ENCODE measurements at regions not wholly inside any gene's neighbourhood (a gene's known extent, or its start where the extent isn't known, plus 50 kb on each side); places are given as distances from the start of the nearest gene placed in this dataset.

DNA sequence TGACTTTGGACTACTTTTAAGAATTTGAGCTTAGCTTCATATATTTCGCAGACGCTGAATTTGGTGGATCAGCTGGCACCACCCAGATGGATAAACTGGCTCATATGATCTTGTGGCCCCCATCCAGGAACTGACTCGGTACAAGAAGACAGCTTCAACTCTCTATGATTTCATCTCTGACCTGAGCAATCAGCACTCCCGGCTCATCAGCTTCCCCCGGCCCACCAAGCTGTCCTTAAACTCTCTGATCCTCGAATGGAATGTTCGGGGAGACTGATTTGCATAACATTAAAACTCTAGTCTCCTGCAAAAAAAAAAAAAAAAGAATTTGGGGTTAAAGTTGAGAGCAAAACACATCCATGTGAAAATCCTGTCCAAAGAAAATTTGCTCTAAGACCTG, 71.4 kb upstream of the IRS2 start:
- no peak for DNase-seq
- 83 to 86% methylated on average over 7 of the region's 7 CpGs for WGBS, 2 donors

DNA sequence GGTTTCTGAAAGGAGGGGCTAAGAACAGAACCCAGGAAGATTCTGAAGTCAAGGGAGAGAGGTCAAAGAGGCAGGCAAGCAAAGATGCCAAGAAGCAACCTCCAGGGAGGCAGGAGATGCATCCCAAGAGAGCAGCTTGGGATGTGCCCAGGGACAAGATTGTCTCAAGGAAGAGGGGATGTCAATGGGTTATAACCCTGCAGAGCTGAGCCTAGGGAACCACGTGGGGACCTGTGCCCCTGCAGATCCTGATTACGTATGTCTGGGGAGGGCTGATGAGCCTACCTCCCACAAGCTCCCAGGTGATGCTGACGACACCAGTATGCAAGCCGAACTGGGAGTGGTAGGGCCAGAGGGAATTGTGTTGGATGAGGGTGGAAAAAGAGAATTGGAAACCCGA, 70.9 kb upstream of the IRS2 start:
- intact Hi-C loops (cut with DNase I): no loop called here
- DNase-seq: no peak
- no peak overlapping the region for H3K4me3 ChIP-seq (replicated peaks in 1 of 3)
- TF ChIP-seq POLR2A (IDR thresholded peaks at IDR 0.05): no peak
- TF ChIP-seq, protein P1, sequence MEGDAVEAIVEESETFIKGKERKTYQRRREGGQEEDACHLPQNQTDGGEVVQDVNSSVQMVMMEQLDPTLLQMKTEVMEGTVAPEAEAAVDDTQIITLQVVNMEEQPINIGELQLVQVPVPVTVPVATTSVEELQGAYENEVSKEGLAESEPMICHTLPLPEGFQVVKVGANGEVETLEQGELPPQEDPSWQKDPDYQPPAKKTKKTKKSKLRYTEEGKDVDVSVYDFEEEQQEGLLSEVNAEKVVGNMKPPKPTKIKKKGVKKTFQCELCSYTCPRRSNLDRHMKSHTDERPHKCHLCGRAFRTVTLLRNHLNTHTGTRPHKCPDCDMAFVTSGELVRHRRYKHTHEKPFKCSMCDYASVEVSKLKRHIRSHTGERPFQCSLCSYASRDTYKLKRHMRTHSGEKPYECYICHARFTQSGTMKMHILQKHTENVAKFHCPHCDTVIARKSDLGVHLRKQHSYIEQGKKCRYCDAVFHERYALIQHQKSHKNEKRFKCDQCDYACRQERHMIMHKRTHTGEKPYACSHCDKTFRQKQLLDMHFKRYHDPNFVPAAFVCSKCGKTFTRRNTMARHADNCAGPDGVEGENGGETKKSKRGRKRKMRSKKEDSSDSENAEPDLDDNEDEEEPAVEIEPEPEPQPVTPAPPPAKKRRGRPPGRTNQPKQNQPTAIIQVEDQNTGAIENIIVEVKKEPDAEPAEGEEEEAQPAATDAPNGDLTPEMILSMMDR (IDR thresholded peaks at IDR 0.05): no peak
- H3K9me3 ChIP-seq: no peaks in the 10 kb centered on the region
- H3K27me3 ChIP-seq: no peaks in the 10 kb centered on the region
- no peak overlapping the region for H3K27ac ChIP-seq
- WGBS, 2 donors: 79 to 84% methylated on average over 5 of the region's 5 CpGs
- H3K4me1 ChIP-seq: peaks cover 3 to 17% of the 10 kb centered on the region in 2 donors
- no peaks in the 10 kb centered on the region for H3K36me3 ChIP-seq

More for the DNA sequence above, 71.4 kb upstream of the IRS2 start:
- H3K36me3 ChIP-seq: no peaks in the 10 kb centered on the region
- H3K27me3 ChIP-seq: no peaks in the 10 kb centered on the region
- no peak overlapping the region for H3K4me3 ChIP-seq (replicated peaks in 1 of 3)
- H3K4me1 ChIP-seq: peaks cover 5 to 15% of the 10 kb centered on the region in 2 donors
- intact Hi-C loops (cut with DNase I): no loop called here
- TF ChIP-seq, protein P1 (IDR thresholded peaks at IDR 0.05): no peak
- no peak for TF ChIP-seq POLR2A (IDR thresholded peaks at IDR 0.05)
- no peaks in the 10 kb centered on the region for H3K9me3 ChIP-seq
- H3K27ac ChIP-seq: no peak overlapping the region

GRCh38 chr13:109856350-109856749, 70.0 kb upstream of the IRS2 start:
- Histone ChIP-seq H3K9me3 (no peaks in the 10 kb centered on the region), H3K36me3 (no peaks in the 10 kb centered on the region), H3K4me3 (replicated peaks in 1 of 3) (no peak overlapping the region), H3K27me3 (no peaks in the 10 kb centered on the region), H3K27ac (no peak overlapping the region), H3K4me1 (peaks cover 0 to 17% of the 10 kb centered on the region in 2 donors)
- 93 to 94% methylated on average over 4 of the region's 4 CpGs for WGBS, 2 donors
- TF ChIP-seq, protein P1 (IDR thresholded peaks at IDR 0.05): no peak
- no peak for TF ChIP-seq POLR2A (IDR thresholded peaks at IDR 0.05)
- intact Hi-C loops (cut with DNase I): no loop called here
- no peak for DNase-seq

- DNase-seq: no peak
- H3K27ac ChIP-seq: peak overlapping the region in 2 of 3 donors; percentile 66 to 80
- H3K36me3 ChIP-seq: no peaks in the 10 kb centered on the region
- H3K4me3 ChIP-seq (replicated peaks in 1 of 3): no peak overlapping the region
- no peaks in the 10 kb centered on the region for H3K27me3 ChIP-seq
- H3K4me1 ChIP-seq: peaks cover 6 to 27% of the 10 kb centered on the region in 2 donors
- no peaks in the 10 kb centered on the region for H3K9me3 ChIP-seq
- TF ChIP-seq, protein P1 (IDR thresholded peaks at IDR 0.05): no peak
- no peak for TF ChIP-seq POLR2A (IDR thresholded peaks at IDR 0.05)
- intact Hi-C loops (cut with DNase I): no loop called here
- WGBS, 2 donors: 68 to 70% methylated on average over 5 of the region's 5 CpGs
Measured at GRCh38 chr13:109853153-109853552, 66.8 kb upstream of the IRS2 start.

GRCh38 chr13:109846185-109846584, 59.8 kb upstream of the IRS2 start:
- H3K4me1 ChIP-seq: peaks cover 6 to 12% of the 10 kb centered on the region in 2 donors
- H3K36me3 ChIP-seq: no peaks in the 10 kb centered on the region
- H3K27me3 ChIP-seq: no peaks in the 10 kb centered on the region
- no peak for TF ChIP-seq POLR2A (IDR thresholded peaks at IDR 0.05)
- TF ChIP-seq, protein P1 (IDR thresholded peaks at IDR 0.05): no peak
- no peak for DNase-seq
- no peaks in the 10 kb centered on the region for H3K9me3 ChIP-seq
- H3K27ac ChIP-seq: no peak overlapping the region
- H3K4me3 ChIP-seq (replicated peaks in 1 of 3): no peak overlapping the region
- intact Hi-C loops (cut with DNase I): no loop called here
- 67 to 94% methylated on average over 4 of the region's 4 CpGs for WGBS, 2 donors

Measured in thyroid gland (tissue), 4 donors.